ENCODE measurements at regions not wholly inside any gene's neighbourhood (a gene's known extent, or its start where the extent isn't known, plus 50 kb on each side); places are given as distances from the start of the nearest gene placed in this dataset.

DNA sequence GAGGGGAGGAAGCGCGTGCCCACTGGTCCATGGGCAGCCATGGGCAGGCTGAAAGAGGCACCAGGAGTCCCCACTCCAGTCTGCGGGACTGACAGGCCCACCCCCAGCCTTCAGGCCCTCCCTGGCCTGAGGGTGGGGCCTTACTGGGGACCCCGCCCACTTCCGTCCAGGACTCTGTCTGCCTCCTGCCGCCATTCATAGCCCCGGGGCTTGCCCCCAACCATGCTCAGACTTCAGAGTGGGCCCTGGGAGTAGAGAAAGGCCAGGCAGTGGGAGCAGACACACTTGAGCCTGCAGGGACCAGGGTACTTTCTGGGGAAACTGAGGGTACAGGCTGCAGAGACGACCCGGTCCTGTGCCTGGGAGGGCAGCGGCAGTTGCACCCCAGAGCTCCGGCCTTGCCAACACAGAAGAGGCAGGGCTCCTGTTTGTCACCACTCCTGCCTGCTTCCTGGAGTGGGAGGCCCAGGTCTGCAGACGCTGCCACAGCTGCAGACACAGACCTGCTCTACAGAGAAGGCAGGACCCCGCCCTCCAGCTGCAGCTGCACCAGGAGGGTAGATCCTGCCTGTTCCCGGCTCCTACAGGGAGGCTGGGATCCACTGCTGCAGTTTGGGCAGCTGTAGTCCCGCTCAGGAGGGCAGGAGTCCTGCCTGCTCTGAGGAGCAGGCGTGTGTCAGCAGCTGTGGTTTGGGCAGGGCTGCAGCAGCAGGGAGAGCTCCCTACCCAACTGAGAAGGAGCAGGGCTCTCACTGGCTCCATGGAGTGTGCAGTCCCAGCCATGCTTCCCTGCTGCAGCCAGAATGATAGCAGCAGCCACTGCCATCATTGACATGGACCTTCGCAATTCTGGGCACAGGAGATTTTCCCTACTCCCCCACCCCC, 387.9 kb upstream of the ANO3 start:
- TF ChIP-seq, protein P1, sequence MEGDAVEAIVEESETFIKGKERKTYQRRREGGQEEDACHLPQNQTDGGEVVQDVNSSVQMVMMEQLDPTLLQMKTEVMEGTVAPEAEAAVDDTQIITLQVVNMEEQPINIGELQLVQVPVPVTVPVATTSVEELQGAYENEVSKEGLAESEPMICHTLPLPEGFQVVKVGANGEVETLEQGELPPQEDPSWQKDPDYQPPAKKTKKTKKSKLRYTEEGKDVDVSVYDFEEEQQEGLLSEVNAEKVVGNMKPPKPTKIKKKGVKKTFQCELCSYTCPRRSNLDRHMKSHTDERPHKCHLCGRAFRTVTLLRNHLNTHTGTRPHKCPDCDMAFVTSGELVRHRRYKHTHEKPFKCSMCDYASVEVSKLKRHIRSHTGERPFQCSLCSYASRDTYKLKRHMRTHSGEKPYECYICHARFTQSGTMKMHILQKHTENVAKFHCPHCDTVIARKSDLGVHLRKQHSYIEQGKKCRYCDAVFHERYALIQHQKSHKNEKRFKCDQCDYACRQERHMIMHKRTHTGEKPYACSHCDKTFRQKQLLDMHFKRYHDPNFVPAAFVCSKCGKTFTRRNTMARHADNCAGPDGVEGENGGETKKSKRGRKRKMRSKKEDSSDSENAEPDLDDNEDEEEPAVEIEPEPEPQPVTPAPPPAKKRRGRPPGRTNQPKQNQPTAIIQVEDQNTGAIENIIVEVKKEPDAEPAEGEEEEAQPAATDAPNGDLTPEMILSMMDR (IDR thresholded peaks at IDR 0.05) = no peak
- TF ChIP-seq POLR2AphosphoS5 (IDR thresholded peaks at IDR 0.05; ENCODE audit: low read depth, low read length) (no peak), TCF7L2 (IDR thresholded peaks at IDR 0.05; ENCODE audit: low read depth, low read length) (no peak), SIN3A (IDR thresholded peaks at IDR 0.05; ENCODE audit: borderline replicate concordance, insufficient read depth, low read depth, low read length) (no peak)
- TF ChIP-seq, protein P2, sequence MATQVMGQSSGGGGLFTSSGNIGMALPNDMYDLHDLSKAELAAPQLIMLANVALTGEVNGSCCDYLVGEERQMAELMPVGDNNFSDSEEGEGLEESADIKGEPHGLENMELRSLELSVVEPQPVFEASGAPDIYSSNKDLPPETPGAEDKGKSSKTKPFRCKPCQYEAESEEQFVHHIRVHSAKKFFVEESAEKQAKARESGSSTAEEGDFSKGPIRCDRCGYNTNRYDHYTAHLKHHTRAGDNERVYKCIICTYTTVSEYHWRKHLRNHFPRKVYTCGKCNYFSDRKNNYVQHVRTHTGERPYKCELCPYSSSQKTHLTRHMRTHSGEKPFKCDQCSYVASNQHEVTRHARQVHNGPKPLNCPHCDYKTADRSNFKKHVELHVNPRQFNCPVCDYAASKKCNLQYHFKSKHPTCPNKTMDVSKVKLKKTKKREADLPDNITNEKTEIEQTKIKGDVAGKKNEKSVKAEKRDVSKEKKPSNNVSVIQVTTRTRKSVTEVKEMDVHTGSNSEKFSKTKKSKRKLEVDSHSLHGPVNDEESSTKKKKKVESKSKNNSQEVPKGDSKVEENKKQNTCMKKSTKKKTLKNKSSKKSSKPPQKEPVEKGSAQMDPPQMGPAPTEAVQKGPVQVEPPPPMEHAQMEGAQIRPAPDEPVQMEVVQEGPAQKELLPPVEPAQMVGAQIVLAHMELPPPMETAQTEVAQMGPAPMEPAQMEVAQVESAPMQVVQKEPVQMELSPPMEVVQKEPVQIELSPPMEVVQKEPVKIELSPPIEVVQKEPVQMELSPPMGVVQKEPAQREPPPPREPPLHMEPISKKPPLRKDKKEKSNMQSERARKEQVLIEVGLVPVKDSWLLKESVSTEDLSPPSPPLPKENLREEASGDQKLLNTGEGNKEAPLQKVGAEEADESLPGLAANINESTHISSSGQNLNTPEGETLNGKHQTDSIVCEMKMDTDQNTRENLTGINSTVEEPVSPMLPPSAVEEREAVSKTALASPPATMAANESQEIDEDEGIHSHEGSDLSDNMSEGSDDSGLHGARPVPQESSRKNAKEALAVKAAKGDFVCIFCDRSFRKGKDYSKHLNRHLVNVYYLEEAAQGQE (IDR thresholded peaks at IDR 0.05; ENCODE audit: insufficient read depth in 1 of 2, low read depth in 2 of 2, low read length in 1 of 2) = no peak
